ENCODE measurements at regions not wholly inside any gene's neighbourhood (a gene's known extent, or its start where the extent isn't known, plus 50 kb on each side); places are given as distances from the start of the nearest gene placed in this dataset.

DNA sequence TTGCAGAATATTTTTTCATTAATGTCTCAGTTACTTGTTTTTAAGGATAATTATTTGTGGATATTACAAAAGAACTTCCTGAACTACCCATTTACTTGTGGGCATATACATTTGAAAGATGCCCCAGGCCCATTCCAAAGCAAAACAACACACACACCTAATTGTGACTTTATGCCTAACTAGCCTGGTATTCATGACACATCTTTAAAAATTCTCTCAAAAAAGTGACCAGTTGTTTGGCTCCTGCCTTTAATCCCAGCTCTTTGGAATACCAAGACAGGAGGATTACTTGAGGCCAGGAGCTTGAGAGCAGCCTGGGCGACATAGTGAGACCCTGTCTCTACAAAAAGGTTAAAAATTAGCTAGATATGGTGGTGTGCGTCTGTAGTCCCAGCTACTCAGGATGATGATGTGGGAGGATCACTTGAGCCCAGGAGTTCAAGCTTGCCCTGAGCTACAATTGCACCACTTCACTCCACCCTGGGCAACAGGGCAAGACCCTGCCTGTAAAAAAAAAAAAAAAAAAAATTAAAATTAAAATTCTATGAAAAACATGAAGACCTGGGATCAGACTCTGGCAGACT, 51.7 kb upstream of the SLC4A7 start:
- intact Hi-C loops (cut with DNase I): no loop called here
- DNase-seq (no peak), ATAC-seq (ENCODE audit: poor library complexity) (peak; percentile 30)

GRCh38 chr3:27533718-27534573, 49.8 kb upstream of the SLC4A7 start:
- intact Hi-C loops (cut with DNase I): no loop called here
- DNase-seq (peak; percentile 51), ATAC-seq (ENCODE audit: poor library complexity) (peak; percentile 57)

All from Right ventricle myocardium superior (tissue), 1 donor.